ENCODE measurements at regions not wholly inside any gene's neighbourhood (a gene's known extent, or its start where the extent isn't known, plus 50 kb on each side); places are given as distances from the start of the nearest gene placed in this dataset.
A peak's percentile ranks its signal among the peaks of the same experiment; 100 is the strongest.

- H3K27ac ChIP-seq (ENCODE audit: low read depth, low read length): no peak overlapping the region
- peaks cover 10% of the 10 kb centered on the region for H3K4me1 ChIP-seq (ENCODE audit: control insufficient read depth, insufficient read depth, low read length)
- H3K4me3 ChIP-seq (ENCODE audit: low read depth, low read length): no peak overlapping the region
- H3K9me3 ChIP-seq (ENCODE audit: control insufficient read depth, insufficient read depth, low read depth, low read length): no peaks in the 10 kb centered on the region
- no peaks in the 10 kb centered on the region for H3K27me3 ChIP-seq (ENCODE audit: control insufficient read depth, insufficient read depth, low read length)
- no peak overlapping the region for H3K9ac ChIP-seq (ENCODE audit: low read length)
- H3K36me3 ChIP-seq (ENCODE audit: control insufficient read depth, insufficient read depth, low read length): no peaks in the 10 kb centered on the region
Measured at GRCh38 chr18:79596446-79597175, 83.0 kb upstream of the CTDP1 start.

DNA sequence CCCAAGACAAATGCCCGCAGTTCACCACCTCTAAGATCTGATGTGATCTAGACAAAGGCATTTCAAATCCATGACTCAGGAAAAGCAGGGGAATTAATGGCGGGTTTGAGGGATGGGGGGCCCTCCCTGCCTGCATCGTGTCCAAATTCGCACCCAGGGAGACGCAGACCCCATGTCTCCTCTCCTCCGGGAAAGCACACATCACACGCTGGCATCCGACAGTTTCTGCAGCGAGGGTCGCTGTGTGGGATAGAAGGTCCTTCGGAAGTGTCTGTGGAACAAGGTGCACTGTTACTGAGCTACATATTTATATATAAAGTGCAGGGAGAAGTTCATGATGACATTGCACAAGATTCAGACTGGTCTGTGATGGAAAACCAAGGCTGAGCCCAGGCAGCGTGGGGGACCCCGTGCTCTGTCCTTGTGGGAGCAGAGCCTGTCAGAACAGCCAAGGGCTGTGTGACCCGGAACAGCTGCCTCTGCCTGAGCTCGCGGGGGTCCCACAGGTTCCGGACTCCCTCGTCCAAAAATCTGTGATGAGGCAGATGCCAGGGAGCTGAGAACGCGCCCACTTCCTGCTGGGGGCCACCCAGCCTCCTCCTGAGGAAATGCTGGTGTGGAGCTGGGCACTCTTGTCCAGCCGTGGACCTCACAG is 82.3 kb upstream of the CTDP1 start:
- Histone ChIP-seq H3K9me3 (ENCODE audit: control insufficient read depth, insufficient read depth, low read depth, low read length) (no peaks in the 10 kb centered on the region), H3K27ac (ENCODE audit: low read depth, low read length) (no peak overlapping the region), H3K9ac (ENCODE audit: low read length) (no peak overlapping the region), H3K4me3 (ENCODE audit: low read depth, low read length) (no peak overlapping the region), H3K27me3 (ENCODE audit: control insufficient read depth, insufficient read depth, low read length) (no peaks in the 10 kb centered on the region), H3K36me3 (ENCODE audit: control insufficient read depth, insufficient read depth, low read length) (no peaks in the 10 kb centered on the region), H3K4me1 (ENCODE audit: control insufficient read depth, insufficient read depth, low read length) (peaks cover 10% of the 10 kb centered on the region)

- H3K9ac ChIP-seq (ENCODE audit: low read length): no peak overlapping the region
- no peak overlapping the region for H3K27ac ChIP-seq (ENCODE audit: low read depth, low read length)
- no peaks in the 10 kb centered on the region for H3K36me3 ChIP-seq (ENCODE audit: control insufficient read depth, insufficient read depth, low read length)
- no peaks in the 10 kb centered on the region for H3K9me3 ChIP-seq (ENCODE audit: control insufficient read depth, insufficient read depth, low read depth, low read length)
- no peak overlapping the region for H3K4me3 ChIP-seq (ENCODE audit: low read depth, low read length)
- peaks cover 10% of the 10 kb centered on the region for H3K4me1 ChIP-seq (ENCODE audit: control insufficient read depth, insufficient read depth, low read length)
- no peaks in the 10 kb centered on the region for H3K27me3 ChIP-seq (ENCODE audit: control insufficient read depth, insufficient read depth, low read length)
Measured at GRCh38 chr18:79597831-79598632, 81.6 kb upstream of the CTDP1 start.

- peaks cover 10% of the 10 kb centered on the region for H3K4me1 ChIP-seq (ENCODE audit: control insufficient read depth, insufficient read depth, low read length)
- H3K9me3 ChIP-seq (ENCODE audit: control insufficient read depth, insufficient read depth, low read depth, low read length): no peaks in the 10 kb centered on the region
Measured at GRCh38 chr18:79598633-79599175, 80.9 kb upstream of the CTDP1 start.

DNA sequence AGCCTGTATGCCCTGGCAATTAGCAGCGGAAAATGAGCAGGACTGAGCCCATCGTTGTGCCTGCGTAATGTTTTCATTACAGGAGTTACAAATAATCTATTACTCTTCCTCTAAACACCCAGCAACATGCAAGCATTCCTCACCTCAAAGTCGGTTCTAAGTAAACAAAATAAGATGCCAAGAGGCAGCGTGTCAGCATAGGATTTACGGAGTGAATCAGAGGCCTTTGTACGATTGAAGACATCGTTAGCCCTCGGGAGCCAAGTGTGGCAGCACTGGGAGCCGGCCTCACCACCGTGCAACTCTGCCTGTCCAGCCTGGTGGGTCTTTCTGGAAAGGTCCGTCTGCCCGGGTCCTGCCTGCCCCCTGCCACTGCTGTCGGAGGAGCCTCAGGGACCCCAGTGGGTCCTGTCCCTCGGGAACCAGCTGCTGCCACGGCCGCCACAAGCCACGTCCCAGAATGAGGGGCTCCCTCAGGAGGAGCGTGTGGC is 80.1 kb upstream of the CTDP1 start:
- no peaks in the 10 kb centered on the region for H3K27me3 ChIP-seq (ENCODE audit: control insufficient read depth, insufficient read depth, low read length)
- no peak overlapping the region for H3K4me3 ChIP-seq (ENCODE audit: low read depth, low read length)
- H3K27ac ChIP-seq (ENCODE audit: low read depth, low read length): no peak overlapping the region; the same call in 1 of the 2 replicates
- peaks cover 10% of the 10 kb centered on the region for H3K4me1 ChIP-seq (ENCODE audit: control insufficient read depth, insufficient read depth, low read length)
- no peaks in the 10 kb centered on the region for H3K36me3 ChIP-seq (ENCODE audit: control insufficient read depth, insufficient read depth, low read length)
- no peak overlapping the region for H3K9ac ChIP-seq (ENCODE audit: low read length)
- no peaks in the 10 kb centered on the region for H3K9me3 ChIP-seq (ENCODE audit: control insufficient read depth, insufficient read depth, low read depth, low read length)

More at GRCh38 chr18:79598633-79599175, 80.9 kb upstream of the CTDP1 start:
- H3K4me3 ChIP-seq (ENCODE audit: low read depth, low read length): no peak overlapping the region
- H3K27me3 ChIP-seq (ENCODE audit: control insufficient read depth, insufficient read depth, low read length): no peaks in the 10 kb centered on the region
- no peaks in the 10 kb centered on the region for H3K36me3 ChIP-seq (ENCODE audit: control insufficient read depth, insufficient read depth, low read length)
- no peak overlapping the region for H3K27ac ChIP-seq (ENCODE audit: low read depth, low read length)
- H3K9ac ChIP-seq (ENCODE audit: low read length): no peak overlapping the region

- H3K9me3 ChIP-seq (ENCODE audit: control insufficient read depth, insufficient read depth, low read depth, low read length): no peaks in the 10 kb centered on the region
- H3K27ac ChIP-seq (ENCODE audit: low read depth, low read length): no peak overlapping the region; the same call in 1 of the 2 replicates
- H3K36me3 ChIP-seq (ENCODE audit: control insufficient read depth, insufficient read depth, low read length): no peaks in the 10 kb centered on the region
- H3K4me3 ChIP-seq (ENCODE audit: low read depth, low read length): no peak overlapping the region
- no peaks in the 10 kb centered on the region for H3K27me3 ChIP-seq (ENCODE audit: control insufficient read depth, insufficient read depth, low read length)
- H3K4me1 ChIP-seq (ENCODE audit: control insufficient read depth, insufficient read depth, low read length): peaks cover 10% of the 10 kb centered on the region
- no peak overlapping the region for H3K9ac ChIP-seq (ENCODE audit: low read length)
Measured at GRCh38 chr18:79600141-79600540, 79.5 kb upstream of the CTDP1 start.

- peak overlapping the region; percentile 41; the same call in 1 of the 2 replicates for H3K27ac ChIP-seq (ENCODE audit: low read depth, low read length)
- peaks cover 10% of the 10 kb centered on the region for H3K4me1 ChIP-seq (ENCODE audit: control insufficient read depth, insufficient read depth, low read length)
- no peak overlapping the region for H3K4me3 ChIP-seq (ENCODE audit: low read depth, low read length)
- H3K36me3 ChIP-seq (ENCODE audit: control insufficient read depth, insufficient read depth, low read length): no peaks in the 10 kb centered on the region
- H3K27me3 ChIP-seq (ENCODE audit: control insufficient read depth, insufficient read depth, low read length): no peaks in the 10 kb centered on the region
- H3K9ac ChIP-seq (ENCODE audit: low read length): no peak overlapping the region
- no peaks in the 10 kb centered on the region for H3K9me3 ChIP-seq (ENCODE audit: control insufficient read depth, insufficient read depth, low read depth, low read length)
Measured at GRCh38 chr18:79600596-79600995, 79.0 kb upstream of the CTDP1 start.

- Histone ChIP-seq H3K9ac (ENCODE audit: low read length) (no peak overlapping the region), H3K27me3 (ENCODE audit: control insufficient read depth, insufficient read depth, low read length) (no peaks in the 10 kb centered on the region), H3K4me1 (ENCODE audit: control insufficient read depth, insufficient read depth, low read length) (peaks cover 10% of the 10 kb centered on the region)
Measured at GRCh38 chr18:79601234-79601633, 78.4 kb upstream of the CTDP1 start.

DNA sequence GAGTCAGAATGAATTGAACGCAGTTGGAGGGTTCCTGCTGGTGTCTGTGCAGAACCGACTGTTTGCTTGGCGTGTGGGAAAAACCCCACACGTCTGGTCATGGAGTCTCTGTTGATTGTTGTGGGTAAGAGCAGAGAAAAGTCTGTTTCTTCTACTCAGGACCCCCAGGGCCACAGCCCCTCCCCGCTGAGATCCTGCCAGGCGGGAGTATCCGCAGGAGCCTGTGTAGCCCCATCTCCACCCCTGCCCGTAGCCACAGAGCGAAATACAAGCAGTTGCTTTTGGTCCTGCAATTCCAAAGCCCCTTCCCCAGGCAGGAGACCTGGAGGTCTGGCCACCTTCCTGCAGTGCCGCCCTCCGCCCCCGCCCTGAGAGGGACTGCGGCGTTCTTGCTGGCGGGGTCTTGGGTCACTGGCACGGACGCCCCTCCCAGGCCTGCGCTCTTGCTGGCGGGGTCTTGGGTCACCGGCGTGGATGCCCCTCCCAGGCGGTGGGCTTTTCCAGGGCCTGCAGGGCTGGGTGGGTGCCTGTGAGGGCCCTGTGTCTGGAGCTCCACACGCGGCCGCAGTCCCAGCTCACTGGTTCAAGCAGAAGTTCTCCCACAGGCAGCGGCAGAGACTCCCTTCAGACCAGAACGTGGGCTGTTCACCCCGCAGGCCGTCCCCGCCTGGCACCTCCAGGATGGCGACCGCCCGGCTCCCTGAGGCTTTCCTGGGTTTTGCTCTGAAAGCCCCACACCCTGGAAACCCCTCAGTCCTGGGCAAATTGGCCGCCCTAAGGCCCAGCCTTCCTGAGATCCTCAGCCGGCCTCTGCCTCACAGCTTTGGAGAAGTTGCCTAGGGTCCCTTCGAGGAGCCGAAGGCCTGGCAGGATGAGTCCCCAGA is 76.0 kb upstream of the CTDP1 start:
- peaks cover 5% of the 10 kb centered on the region; the same call in 1 of the 2 replicates for H3K4me1 ChIP-seq (ENCODE audit: control insufficient read depth, insufficient read depth, low read length)
- H3K27ac ChIP-seq (ENCODE audit: low read depth, low read length): no peak overlapping the region
- no peak overlapping the region for H3K4me3 ChIP-seq (ENCODE audit: low read depth, low read length)
- H3K36me3 ChIP-seq (ENCODE audit: control insufficient read depth, insufficient read depth, low read length): no peaks in the 10 kb centered on the region
- H3K9ac ChIP-seq (ENCODE audit: low read length): no peak overlapping the region
- H3K27me3 ChIP-seq (ENCODE audit: control insufficient read depth, insufficient read depth, low read length): no peaks in the 10 kb centered on the region
- H3K9me3 ChIP-seq (ENCODE audit: control insufficient read depth, insufficient read depth, low read depth, low read length): no peaks in the 10 kb centered on the region

More at GRCh38 chr18:79601234-79601633, 78.4 kb upstream of the CTDP1 start:
- H3K36me3 ChIP-seq (ENCODE audit: control insufficient read depth, insufficient read depth, low read length): no peaks in the 10 kb centered on the region
- no peaks in the 10 kb centered on the region for H3K9me3 ChIP-seq (ENCODE audit: control insufficient read depth, insufficient read depth, low read depth, low read length)
- no peak overlapping the region for H3K4me3 ChIP-seq (ENCODE audit: low read depth, low read length)
- no peak overlapping the region; the same call in 1 of the 2 replicates for H3K27ac ChIP-seq (ENCODE audit: low read depth, low read length)

Data from HUES6 (cell line).